A673 (cell line): ENCODE measurements at regions not wholly inside any gene's neighbourhood (a gene's known extent, or its start where the extent isn't known, plus 50 kb on each side); places are given as distances from the start of the nearest gene placed in this dataset.
"Not testable (repeated sequence)": the region's sequence is repeated elsewhere in the genome, so short reads cannot be mapped to it uniquely, and the experiment has no call there.

Experiments used
- BruUV-seq: library from RNA; stranded (reverse); fragments of 400-500 nt; replicated peaks from 2 replicates; lab custom pipeline; 2021; lab: Mats Ljungman, UMichigan
- CTCF ChIA-PET: fragments of 300-600 bp; sonication (Branson Sonifier 250); formaldehyde crosslinking; loops from one replicate; lab custom pipeline; 2022; ENCODE audit warnings: antibody characterized with exemption; lab: Charles Lee
- POLR2A ChIA-PET: fragments of 300-600 bp; sonication (Branson Sonifier 250); formaldehyde crosslinking; loops from one replicate; lab custom pipeline; 2022; ENCODE audit warnings: antibody characterized with exemption; ENCODE audit not compliant: low non-redundant PET; lab: Charles Lee
- DNase-seq: peaks from one replicate; pipeline ENCODE4 v3.0.0-alpha.2; 2015; ENCODE audit warnings: low spot score
- H3K27ac ChIP-seq: fragments of 200-600 bp; sonication (generic); 2 replicates; pipeline ENCODE4 v1.5.1; 2016; ENCODE audit warnings: mixed run types, low read depth, mild to moderate bottlenecking, mixed read lengths, antibody characterized with exemption, low read length; ENCODE audit not compliant: poor library complexity, severe bottlenecking
- H3K27me3 ChIP-seq: fragments of 200-600 bp; sonication (generic); replicated peaks from 2 replicates; pipeline ENCODE4 v1.6.1; 2017; ENCODE audit warnings: mixed run types, low read depth, mild to moderate bottlenecking, mixed read lengths, antibody characterized with exemption, low read length; ENCODE audit not compliant: insufficient read depth, poor library complexity
- H3K36me3 ChIP-seq: fragments of 200-600 bp; sonication (generic); 2 replicates; pipeline ENCODE4 v1.6.1; 2016; ENCODE audit warnings: mixed run types, mild to moderate bottlenecking, mixed read lengths, antibody characterized with exemption, low read length; ENCODE audit not compliant: insufficient read depth, poor library complexity, severe bottlenecking
- H3K4me1 ChIP-seq: fragments of 200-600 bp; sonication (generic); 2 replicates; pipeline ENCODE4 v1.6.1; 2017; ENCODE audit warnings: mixed run types, mild to moderate bottlenecking, mixed read lengths, antibody characterized with exemption, low read length; ENCODE audit not compliant: insufficient read depth, poor library complexity, severe bottlenecking
- H3K4me3 ChIP-seq: fragments of 200-600 bp; sonication (generic); 2 replicates; pipeline ENCODE4 v1.5.1; 2016; ENCODE audit warnings: low read depth, mixed run types, mild to moderate bottlenecking, mixed read lengths, low read length; ENCODE audit not compliant: poor library complexity, severe bottlenecking
- H3K9me3 ChIP-seq: fragments of 200-600 bp; sonication (generic); 2 replicates; pipeline ENCODE4 v1.6.1; 2016; ENCODE audit warnings: mixed run types, low read depth, mild to moderate bottlenecking, mixed read lengths, antibody characterized with exemption, low read length; ENCODE audit not compliant: poor library complexity, severe bottlenecking
- EZH2 ChIP-seq: fragments of 200-600 bp; sonication (generic); IDR thresholded peaks from 2 replicates; pipeline ENCODE4 v1.6.1; 2017; ENCODE audit warnings: borderline replicate concordance, low read depth, mild to moderate bottlenecking, mixed read lengths, antibody characterized with exemption, low read length; ENCODE audit not compliant: poor library complexity, severe bottlenecking
- intact Hi-C: fragments of 100-400 bp; cut with micrococcal nuclease; formaldehyde crosslinking; loops from one replicate; pipeline ENCODE4 v1.10.0; 2022; ENCODE audit not compliant: unreplicated experiment
- TF ChIP-seq, protein P1 (sequence below): fragments of 300-800, 200-600 bp; sonication (generic); conservative IDR thresholded peaks from 2 replicates; pipeline ENCODE4 v1.5.1; 2017; ENCODE audit warnings: low read depth, mild to moderate bottlenecking, antibody characterized with exemption, low read length, moderate library complexity, mixed read lengths

- no peaks in the 10 kb centered on the region for H3K9me3 ChIP-seq
- H3K36me3 ChIP-seq = no peaks in the 10 kb centered on the region
- H3K27ac ChIP-seq = no peak overlapping the region
- DNase-seq = peak; percentile 80
- no TSS peak for BruUV-seq
- intact Hi-C loops = loop anchor here (5.0 to 10.0 kb wide), 3 partner anchors 35 to 628 kb away; no protein-coding TSS in a partner anchor
- H3K27me3 ChIP-seq = peaks cover 14% of the 10 kb centered on the region
- CTCF ChIA-PET = interaction anchor here (1.1 kb wide), 1 partner anchor 141 kb away, joined by 3 read pairs; no protein-coding TSS in a partner anchor
- POLR2A ChIA-PET = interaction anchor here (0.6 kb wide), 1 partner anchor 51 kb away, joined by 3 read pairs; no protein-coding TSS in a partner anchor
- peak overlapping the region; percentile 46 for H3K4me3 ChIP-seq
- H3K4me1 ChIP-seq = peaks cover 9% of the 10 kb centered on the region
- TF ChIP-seq, protein P1, sequence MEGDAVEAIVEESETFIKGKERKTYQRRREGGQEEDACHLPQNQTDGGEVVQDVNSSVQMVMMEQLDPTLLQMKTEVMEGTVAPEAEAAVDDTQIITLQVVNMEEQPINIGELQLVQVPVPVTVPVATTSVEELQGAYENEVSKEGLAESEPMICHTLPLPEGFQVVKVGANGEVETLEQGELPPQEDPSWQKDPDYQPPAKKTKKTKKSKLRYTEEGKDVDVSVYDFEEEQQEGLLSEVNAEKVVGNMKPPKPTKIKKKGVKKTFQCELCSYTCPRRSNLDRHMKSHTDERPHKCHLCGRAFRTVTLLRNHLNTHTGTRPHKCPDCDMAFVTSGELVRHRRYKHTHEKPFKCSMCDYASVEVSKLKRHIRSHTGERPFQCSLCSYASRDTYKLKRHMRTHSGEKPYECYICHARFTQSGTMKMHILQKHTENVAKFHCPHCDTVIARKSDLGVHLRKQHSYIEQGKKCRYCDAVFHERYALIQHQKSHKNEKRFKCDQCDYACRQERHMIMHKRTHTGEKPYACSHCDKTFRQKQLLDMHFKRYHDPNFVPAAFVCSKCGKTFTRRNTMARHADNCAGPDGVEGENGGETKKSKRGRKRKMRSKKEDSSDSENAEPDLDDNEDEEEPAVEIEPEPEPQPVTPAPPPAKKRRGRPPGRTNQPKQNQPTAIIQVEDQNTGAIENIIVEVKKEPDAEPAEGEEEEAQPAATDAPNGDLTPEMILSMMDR = 0 out of 2 replicates have a peak, but pooled peaks have one; percentile 40
- TF ChIP-seq EZH2 = no peak
These were observed 190.4 kb downstream of the USP22 start for GRCh38 chr17:20852239-20852989.

DNA sequence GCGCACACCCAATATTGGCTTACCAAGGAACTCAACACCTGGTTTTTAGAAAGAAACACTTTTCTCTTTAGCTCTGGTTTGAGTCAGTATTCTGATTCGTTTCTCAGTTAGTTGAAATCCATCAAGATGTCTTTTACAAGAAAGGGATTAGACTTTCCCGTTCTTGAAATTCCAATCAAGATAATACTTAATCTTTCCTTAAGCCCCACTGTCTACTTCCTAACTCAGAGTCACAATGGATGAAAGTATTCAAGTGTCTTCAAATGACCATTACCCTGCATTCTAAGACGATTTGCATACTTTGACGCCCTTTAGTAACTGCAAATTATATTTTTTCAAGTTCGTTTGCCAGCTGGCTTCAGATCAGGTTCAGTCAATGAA is 189.8 kb downstream of the USP22 start:
- CTCF ChIA-PET = no interaction called here
- POLR2A ChIA-PET = interaction anchor here (0.6 kb wide), 1 partner anchor 51 kb away, joined by 3 read pairs; no protein-coding TSS in a partner anchor
- H3K9me3 ChIP-seq = no peaks in the 10 kb centered on the region
- peak overlapping the region; percentile 46 for H3K4me3 ChIP-seq
- TF ChIP-seq, protein P1 = no peak
- TF ChIP-seq EZH2 = no peak
- H3K36me3 ChIP-seq = no peaks in the 10 kb centered on the region
- no peak for DNase-seq
- no peak overlapping the region for H3K27ac ChIP-seq
- intact Hi-C loops = loop anchor here (5.0 to 10.0 kb wide), 3 partner anchors 34 to 628 kb away; no protein-coding TSS in a partner anchor
- H3K4me1 ChIP-seq = peaks cover 9% of the 10 kb centered on the region
- peaks cover 14% of the 10 kb centered on the region for H3K27me3 ChIP-seq
- BruUV-seq = no TSS peak

- H3K36me3 ChIP-seq, H3K9me3 ChIP-seq, POLR2A ChIA-PET, H3K27ac ChIP-seq, H3K4me3 ChIP-seq, CTCF ChIA-PET, H3K27me3 ChIP-seq, BruUV-seq, DNase-seq, H3K4me1 ChIP-seq: not testable (repeated sequence)
- intact Hi-C loops = loop anchor here (10.0 kb wide), 1 partner anchor 631 kb away; no protein-coding TSS in a partner anchor
These were observed 186.8 kb downstream of the USP22 start for GRCh38 chr17:20855910-20856470.

GRCh38 chr17:20866444-20867209 is 176.2 kb downstream of the USP22 start:
- intact Hi-C loops, H3K27ac ChIP-seq, POLR2A ChIA-PET, BruUV-seq, DNase-seq, H3K36me3 ChIP-seq, H3K4me3 ChIP-seq, CTCF ChIA-PET, H3K4me1 ChIP-seq, H3K27me3 ChIP-seq, H3K9me3 ChIP-seq: not testable (repeated sequence)

GRCh38 chr17:20867436-20867937 is 175.3 kb downstream of the USP22 start:
- H3K9me3 ChIP-seq, H3K36me3 ChIP-seq, POLR2A ChIA-PET, H3K27ac ChIP-seq, DNase-seq, BruUV-seq, H3K27me3 ChIP-seq, H3K4me3 ChIP-seq, intact Hi-C loops, CTCF ChIA-PET, H3K4me1 ChIP-seq: not testable (repeated sequence)
